Stimulated activated CD8-positive, alpha-beta memory T cell treated with anti-CD3 and anti-CD28 coated beads, Interleukin-7, amount 100 ng/mL, for 4 hours (primary cell): ENCODE measurements at regions not wholly inside any gene's neighbourhood (a gene's known extent, or its start where the extent isn't known, plus 50 kb on each side); places are given as distances from the start of the nearest gene placed in this dataset.

ENCODE experiments used
- DNase-seq, 2 donors: peaks; one replicate each; pipeline ENCODE4 v3.0.0-alpha.2; 2020; ENCODE audit warnings: low read depth in 2 of 2

GRCh38 chr17:5694551-5694950 is 110.2 kb upstream of the NLRP1 start:
- DNase-seq = no peak

- DNase-seq = no peak
Measured at GRCh38 chr17:5695480-5695879, 111.2 kb upstream of the NLRP1 start.

- no peak for DNase-seq
Measured at GRCh38 chr17:5698959-5699358, 114.7 kb upstream of the NLRP1 start.

- no peak for DNase-seq
Measured at GRCh38 chr17:5699814-5700213, 115.5 kb upstream of the NLRP1 start.

- no peak for DNase-seq
Measured at GRCh38 chr17:5700745-5701144, 116.4 kb upstream of the NLRP1 start.

GRCh38 chr17:5701381-5701780 is 117.1 kb upstream of the NLRP1 start:
- no peak for DNase-seq

- DNase-seq = no peak
Measured at GRCh38 chr17:5702951-5703510, 118.7 kb upstream of the NLRP1 start.

- DNase-seq = no peak
Measured at GRCh38 chr17:5703736-5704135, 119.4 kb upstream of the NLRP1 start.

GRCh38 chr17:5705081-5705875 is 121.0 kb upstream of the NLRP1 start:
- no peak for DNase-seq

- no peak for DNase-seq
Measured at GRCh38 chr17:5705876-5706576, 121.7 kb upstream of the NLRP1 start.

- DNase-seq = peak; percentile 24 to 31
Measured at GRCh38 chr17:5706577-5707210, 122.4 kb upstream of the NLRP1 start.

GRCh38 chr17:5707482-5707881 is 123.2 kb upstream of the NLRP1 start:
- no peak for DNase-seq

- no peak for DNase-seq
Measured at GRCh38 chr17:5708344-5708743, 124.0 kb upstream of the NLRP1 start.

GRCh38 chr17:5711344-5711743 is 127.0 kb upstream of the NLRP1 start:
- no peak for DNase-seq

GRCh38 chr17:5714993-5715392 is 130.7 kb upstream of the NLRP1 start:
- no peak for DNase-seq

GRCh38 chr17:5715478-5715877 is 131.2 kb upstream of the NLRP1 start:
- no peak for DNase-seq

GRCh38 chr17:5718726-5719125 is 134.4 kb upstream of the NLRP1 start:
- DNase-seq = no peak

GRCh38 chr17:5719976-5720375 is 135.7 kb upstream of the NLRP1 start:
- DNase-seq = no peak

GRCh38 chr17:5730373-5730772 is 146.1 kb upstream of the NLRP1 start:
- no peak for DNase-seq

- no peak for DNase-seq
Measured at GRCh38 chr17:5740937-5741336, 156.6 kb upstream of the NLRP1 start.

GRCh38 chr17:5741810-5742209 is 157.5 kb upstream of the NLRP1 start:
- no peak for DNase-seq

- DNase-seq = no peak
Measured at GRCh38 chr17:5745111-5745813, 161.0 kb upstream of the NLRP1 start.
